ENCODE measurements at regions not wholly inside any gene's neighbourhood (a gene's known extent, or its start where the extent isn't known, plus 50 kb on each side); places are given as distances from the start of the nearest gene placed in this dataset.

- TF ChIP-seq, protein P1, sequence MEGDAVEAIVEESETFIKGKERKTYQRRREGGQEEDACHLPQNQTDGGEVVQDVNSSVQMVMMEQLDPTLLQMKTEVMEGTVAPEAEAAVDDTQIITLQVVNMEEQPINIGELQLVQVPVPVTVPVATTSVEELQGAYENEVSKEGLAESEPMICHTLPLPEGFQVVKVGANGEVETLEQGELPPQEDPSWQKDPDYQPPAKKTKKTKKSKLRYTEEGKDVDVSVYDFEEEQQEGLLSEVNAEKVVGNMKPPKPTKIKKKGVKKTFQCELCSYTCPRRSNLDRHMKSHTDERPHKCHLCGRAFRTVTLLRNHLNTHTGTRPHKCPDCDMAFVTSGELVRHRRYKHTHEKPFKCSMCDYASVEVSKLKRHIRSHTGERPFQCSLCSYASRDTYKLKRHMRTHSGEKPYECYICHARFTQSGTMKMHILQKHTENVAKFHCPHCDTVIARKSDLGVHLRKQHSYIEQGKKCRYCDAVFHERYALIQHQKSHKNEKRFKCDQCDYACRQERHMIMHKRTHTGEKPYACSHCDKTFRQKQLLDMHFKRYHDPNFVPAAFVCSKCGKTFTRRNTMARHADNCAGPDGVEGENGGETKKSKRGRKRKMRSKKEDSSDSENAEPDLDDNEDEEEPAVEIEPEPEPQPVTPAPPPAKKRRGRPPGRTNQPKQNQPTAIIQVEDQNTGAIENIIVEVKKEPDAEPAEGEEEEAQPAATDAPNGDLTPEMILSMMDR (IDR thresholded peaks at IDR 0.05; ENCODE audit: low read length): no peak
- TF ChIP-seq EZH2 (optimal IDR thresholded peaks at IDR 0.05; ENCODE audit: low read depth, low read length) (no peak), EZH2phosphoT487 (IDR thresholded peaks at IDR 0.05; ENCODE audit: low read length) (no peak)
Measured at GRCh38 chr6:90780778-90781177, 193.9 kb upstream of the MAP3K7 start.

Measured in MM.1S (cell line).